ENCODE measurements at regions not wholly inside any gene's neighbourhood (a gene's known extent, or its start where the extent isn't known, plus 50 kb on each side); places are given as distances from the start of the nearest gene placed in this dataset.
"Not testable (repeated sequence)": the region's sequence is repeated elsewhere in the genome, so short reads cannot be mapped to it uniquely, and the experiment has no call there.

DNA sequence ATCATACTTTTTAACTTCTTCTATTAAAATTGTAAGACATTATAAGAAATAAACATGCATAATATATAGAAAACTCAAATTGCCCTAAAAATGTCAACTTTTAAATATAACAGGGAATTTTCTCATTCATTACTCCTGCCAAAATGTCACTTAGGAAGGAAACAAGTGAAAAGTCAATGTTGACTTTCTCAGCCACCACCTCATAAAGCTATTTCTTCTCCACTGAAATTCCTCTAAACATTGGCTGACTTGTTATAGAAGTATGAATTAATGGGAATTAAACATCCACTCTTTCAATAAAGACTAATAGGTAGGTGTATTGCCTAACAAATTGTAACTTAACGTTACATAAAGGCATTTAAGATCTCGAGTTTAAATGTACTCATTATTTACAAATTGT lies 499.7 kb upstream of the SYT4 start:
- Histone ChIP-seq H3K9me3 (ENCODE audit: control insufficient read depth, low read length) (no peaks in the 10 kb centered on the region), H3K27me3 (ENCODE audit: control insufficient read depth, insufficient read depth, low read length) (no peaks in the 10 kb centered on the region), H3K27ac (no peak overlapping the region), H3K4me3 (ENCODE audit: low read depth, low read length) (no peak overlapping the region), H3K4me1 (no peaks in the 10 kb centered on the region), H3K9ac (no peak overlapping the region), H3K36me3 (ENCODE audit: control insufficient read depth, insufficient read depth, low read length) (no peaks in the 10 kb centered on the region), H3K79me2 (no peaks in the 10 kb centered on the region), H3K4me2 (ENCODE audit: low read length) (no peak overlapping the region), H2AFZ (no peak overlapping the region)
- TF ChIP-seq, protein P1, sequence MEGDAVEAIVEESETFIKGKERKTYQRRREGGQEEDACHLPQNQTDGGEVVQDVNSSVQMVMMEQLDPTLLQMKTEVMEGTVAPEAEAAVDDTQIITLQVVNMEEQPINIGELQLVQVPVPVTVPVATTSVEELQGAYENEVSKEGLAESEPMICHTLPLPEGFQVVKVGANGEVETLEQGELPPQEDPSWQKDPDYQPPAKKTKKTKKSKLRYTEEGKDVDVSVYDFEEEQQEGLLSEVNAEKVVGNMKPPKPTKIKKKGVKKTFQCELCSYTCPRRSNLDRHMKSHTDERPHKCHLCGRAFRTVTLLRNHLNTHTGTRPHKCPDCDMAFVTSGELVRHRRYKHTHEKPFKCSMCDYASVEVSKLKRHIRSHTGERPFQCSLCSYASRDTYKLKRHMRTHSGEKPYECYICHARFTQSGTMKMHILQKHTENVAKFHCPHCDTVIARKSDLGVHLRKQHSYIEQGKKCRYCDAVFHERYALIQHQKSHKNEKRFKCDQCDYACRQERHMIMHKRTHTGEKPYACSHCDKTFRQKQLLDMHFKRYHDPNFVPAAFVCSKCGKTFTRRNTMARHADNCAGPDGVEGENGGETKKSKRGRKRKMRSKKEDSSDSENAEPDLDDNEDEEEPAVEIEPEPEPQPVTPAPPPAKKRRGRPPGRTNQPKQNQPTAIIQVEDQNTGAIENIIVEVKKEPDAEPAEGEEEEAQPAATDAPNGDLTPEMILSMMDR (IDR thresholded peaks at IDR 0.05), result no peak

DNA sequence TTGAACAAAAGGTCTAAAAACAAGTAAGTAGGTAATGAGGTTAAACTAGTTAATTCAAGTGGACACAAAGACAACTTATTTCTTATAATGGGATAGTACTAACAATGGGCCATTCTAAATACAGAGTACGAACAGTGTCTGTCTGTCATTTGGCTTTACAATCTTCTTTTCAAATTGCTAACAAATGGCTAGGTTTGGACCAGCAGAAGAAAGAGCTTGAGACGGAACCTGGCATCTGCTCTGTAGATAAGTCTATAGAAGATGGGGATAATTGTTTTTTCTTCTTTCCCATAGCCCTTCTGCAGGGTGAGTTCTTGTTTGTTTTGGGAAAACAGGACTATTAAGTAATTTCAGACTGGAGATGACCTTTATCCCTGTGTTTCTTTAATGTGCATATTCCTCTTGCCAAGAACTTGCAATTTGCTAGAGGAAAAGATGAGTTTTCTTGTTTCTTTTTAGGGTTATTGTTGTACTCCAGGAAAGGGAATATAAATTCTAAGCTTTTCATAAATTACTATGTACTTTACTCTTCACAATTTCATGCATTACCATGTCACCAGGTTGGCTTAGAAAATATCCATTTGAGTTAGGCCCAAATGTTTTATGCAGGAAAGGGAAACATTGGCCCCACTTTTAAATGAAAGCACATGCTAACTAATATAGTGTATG lies 500.5 kb upstream of the SYT4 start:
- Histone ChIP-seq H2AFZ (no peak overlapping the region), H3K79me2 (no peaks in the 10 kb centered on the region), H3K36me3 (ENCODE audit: control insufficient read depth, insufficient read depth, low read length) (no peaks in the 10 kb centered on the region), H3K4me2 (ENCODE audit: low read length) (no peak overlapping the region), H3K4me1 (no peaks in the 10 kb centered on the region), H3K9ac (no peak overlapping the region), H3K9me3 (ENCODE audit: control insufficient read depth, low read length) (no peaks in the 10 kb centered on the region), H3K27ac (no peak overlapping the region), H3K4me3 (ENCODE audit: low read depth, low read length) (no peak overlapping the region), H3K27me3 (ENCODE audit: control insufficient read depth, insufficient read depth, low read length) (no peaks in the 10 kb centered on the region)
- TF ChIP-seq, protein P1 (IDR thresholded peaks at IDR 0.05), result no peak

DNA sequence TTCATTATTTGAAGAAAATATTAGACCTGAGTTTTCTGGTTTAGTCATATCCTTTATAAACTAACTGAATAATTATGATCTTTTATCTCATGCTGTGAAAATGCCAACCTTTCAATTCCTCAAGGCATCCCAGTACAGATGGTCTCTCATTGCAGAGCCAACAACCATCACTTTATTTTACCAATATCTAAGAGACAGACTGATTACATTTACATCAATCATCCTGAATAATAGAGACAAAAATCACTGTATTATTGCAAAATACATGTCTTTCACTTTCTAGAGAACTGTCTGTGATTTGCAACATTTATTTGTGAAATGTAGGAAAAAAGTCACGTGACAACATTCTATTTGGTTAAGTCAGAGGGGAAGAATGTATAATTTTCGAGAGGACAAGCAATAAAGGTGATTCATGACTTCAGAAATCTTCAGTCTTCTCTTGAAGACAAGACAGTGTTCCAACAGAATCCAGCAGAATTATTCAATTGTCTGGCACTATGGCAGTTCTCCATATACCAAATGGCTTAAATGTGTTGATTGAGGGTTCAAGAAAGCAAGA lies 503.6 kb upstream of the SYT4 start:
- Histone ChIP-seq H2AFZ (no peak overlapping the region), H3K9me3 (ENCODE audit: control insufficient read depth, low read length) (no peaks in the 10 kb centered on the region), H3K4me3 (ENCODE audit: low read depth, low read length) (no peak overlapping the region), H3K9ac (no peak overlapping the region), H3K4me2 (ENCODE audit: low read length) (no peak overlapping the region), H3K79me2 (no peaks in the 10 kb centered on the region), H3K4me1 (no peaks in the 10 kb centered on the region), H3K27ac (no peak overlapping the region), H3K27me3 (ENCODE audit: control insufficient read depth, insufficient read depth, low read length) (no peaks in the 10 kb centered on the region), H3K36me3 (ENCODE audit: control insufficient read depth, insufficient read depth, low read length) (no peaks in the 10 kb centered on the region)
- TF ChIP-seq, protein P1 (IDR thresholded peaks at IDR 0.05), result no peak

DNA sequence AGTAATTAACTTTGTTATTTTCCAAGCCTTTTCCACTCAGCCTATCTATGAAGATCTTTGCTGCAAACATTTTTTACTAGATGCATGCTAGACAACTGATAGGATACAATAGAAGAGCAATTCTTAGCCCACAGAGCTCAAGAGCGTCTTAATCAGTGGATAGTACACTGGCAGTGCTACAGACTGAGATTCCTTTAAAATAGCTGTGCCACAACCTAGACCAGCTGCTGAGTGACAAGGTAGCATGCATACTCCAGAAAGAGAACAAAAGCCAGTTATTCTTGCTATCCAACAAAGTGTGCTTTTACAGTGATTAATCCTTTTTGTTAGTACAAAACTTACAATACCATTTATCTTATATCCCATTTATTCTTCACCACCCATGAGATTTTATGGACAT lies 507.9 kb upstream of the SYT4 start:
- H3K27me3 ChIP-seq (ENCODE audit: control insufficient read depth, insufficient read depth, low read length), result no peaks in the 10 kb centered on the region
- no peaks in the 10 kb centered on the region for H3K9me3 ChIP-seq (ENCODE audit: control insufficient read depth, low read length)
- H3K79me2 ChIP-seq, result no peaks in the 10 kb centered on the region
- no peak overlapping the region for H3K4me2 ChIP-seq (ENCODE audit: low read length)
- no peak overlapping the region for H2AFZ ChIP-seq
- TF ChIP-seq, protein P1 (IDR thresholded peaks at IDR 0.05), result no peak
- no peak overlapping the region for H3K4me3 ChIP-seq (ENCODE audit: low read depth, low read length)
- H3K36me3 ChIP-seq (ENCODE audit: control insufficient read depth, insufficient read depth, low read length), result no peaks in the 10 kb centered on the region
- no peak overlapping the region for H3K27ac ChIP-seq
- no peaks in the 10 kb centered on the region for H3K4me1 ChIP-seq
- H3K9ac ChIP-seq, result no peak overlapping the region

DNA sequence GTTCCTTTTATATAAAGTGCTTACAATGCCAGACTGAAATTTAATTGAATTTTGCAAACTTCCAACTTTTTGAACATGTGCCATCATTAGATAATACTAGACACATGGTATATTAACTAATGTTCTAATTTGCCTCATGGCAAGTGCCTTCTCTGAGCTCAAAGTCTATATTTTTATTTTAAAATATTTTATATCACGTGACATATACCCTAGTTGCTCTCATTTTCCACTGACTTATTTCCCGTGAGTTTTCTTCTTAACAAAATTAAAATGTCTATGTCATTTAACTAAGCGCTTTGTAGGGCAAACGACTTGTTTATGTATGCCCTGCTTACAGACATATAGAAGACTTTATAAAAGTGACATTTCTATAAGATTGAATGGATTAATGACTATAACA lies 509.6 kb upstream of the SYT4 start:
- Histone ChIP-seq H3K4me2 (ENCODE audit: low read length) (no peak overlapping the region), H3K9me3 (ENCODE audit: control insufficient read depth, low read length) (no peaks in the 10 kb centered on the region), H3K4me3 (ENCODE audit: low read depth, low read length) (no peak overlapping the region), H3K27ac (no peak overlapping the region), H3K36me3 (ENCODE audit: control insufficient read depth, insufficient read depth, low read length) (no peaks in the 10 kb centered on the region), H2AFZ (no peak overlapping the region), H3K9ac (no peak overlapping the region), H3K79me2 (no peaks in the 10 kb centered on the region), H3K4me1 (no peaks in the 10 kb centered on the region), H3K27me3 (ENCODE audit: control insufficient read depth, insufficient read depth, low read length) (no peaks in the 10 kb centered on the region)
- TF ChIP-seq, protein P1 (IDR thresholded peaks at IDR 0.05), result no peak

DNA sequence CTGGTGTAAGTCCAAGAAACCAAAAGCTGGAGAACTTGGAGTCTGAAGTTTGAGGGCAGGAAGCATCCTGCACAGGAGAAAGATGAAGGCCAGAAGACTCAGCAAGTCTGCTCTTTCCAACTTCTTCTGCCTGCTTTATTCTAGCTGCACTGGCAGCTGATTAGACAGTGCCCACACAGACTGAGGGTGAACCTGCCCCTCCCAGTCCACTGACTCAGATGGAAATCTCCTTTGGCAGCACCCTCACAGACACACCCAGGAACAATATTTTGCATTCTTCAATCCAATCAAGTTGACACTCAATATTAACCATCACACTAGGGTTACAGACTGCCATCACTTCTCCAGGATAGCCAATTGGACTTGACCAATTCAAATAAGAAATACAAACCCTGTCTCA lies 510.4 kb upstream of the SYT4 start:
- not testable (repeated sequence) for H3K4me3 ChIP-seq (ENCODE audit: low read depth, low read length); H2AFZ ChIP-seq; H3K4me1 ChIP-seq; H3K4me2 ChIP-seq (ENCODE audit: low read length); H3K36me3 ChIP-seq (ENCODE audit: control insufficient read depth, insufficient read depth, low read length); H3K9me3 ChIP-seq (ENCODE audit: control insufficient read depth, low read length); H3K9ac ChIP-seq; H3K27ac ChIP-seq; H3K79me2 ChIP-seq; H3K27me3 ChIP-seq (ENCODE audit: control insufficient read depth, insufficient read depth, low read length)
